CD4-positive, alpha-beta T cell (primary cell): ENCODE measurements at regions not wholly inside any gene's neighbourhood (a gene's known extent, or its start where the extent isn't known, plus 50 kb on each side); places are given as distances from the start of the nearest gene placed in this dataset.

ENCODE experiments used
- ATAC-seq: fragments of 200-7000 bp; cut with Tn5 transposase; one replicate; pipeline ENCODE4 v1.10.0; 2022; ENCODE audit warnings: mild to moderate bottlenecking; ENCODE audit not compliant: poor library complexity
- CTCF ChIA-PET: fragments of 350-600 bp; sonication (Branson Sonifier 250); formaldehyde crosslinking; loops from one replicate; lab custom pipeline; 2021; ENCODE audit warnings: antibody characterized with exemption, inconsistent platforms; lab: Charles Lee
- POLR2A ChIA-PET: fragments of 350-600 bp; sonication (Branson Sonifier 250); formaldehyde crosslinking; loops from one replicate; lab custom pipeline; 2021; ENCODE audit warnings: antibody characterized with exemption, inconsistent platforms; lab: Charles Lee
- DNase-seq, 14 experiments: peaks; one replicate each; pipeline ENCODE4 v3.0.0-alpha.2; 2013 to 2020; ENCODE audit warnings: mixed read lengths in 2 of 14
- H3K27ac ChIP-seq, 2 donors: one replicate each; pipeline versions ENCODE4 v1.5.1 to v1.7.0; 2013; ENCODE audit warnings: low read length in 2 of 2, low read depth in 1 of 2, mild to moderate bottlenecking in 1 of 2
- H3K27me3 ChIP-seq, 2 experiments: 1 replicate in 1 of 2; 2 replicates in 1 of 2; pipeline versions ENCODE4 v1.6.1 to v1.7.0; 2013; ENCODE audit warnings: low read length in 2 of 2, control low read depth in 1 of 2, mild to moderate bottlenecking in 1 of 2, moderate library complexity in 1 of 2; ENCODE audit not compliant: insufficient read depth in 2 of 2, control insufficient read depth in 1 of 2
- H3K36me3 ChIP-seq: one replicate; pipeline ENCODE4 v1.6.1; 2013; ENCODE audit warnings: low read length, control low read depth; ENCODE audit not compliant: insufficient read depth
- H3K4me1 ChIP-seq: one replicate; pipeline ENCODE4 v1.6.1; 2013; ENCODE audit warnings: low read length, control low read depth; ENCODE audit not compliant: insufficient read depth
- H3K4me3 ChIP-seq: one replicate; pipeline ENCODE4 v1.5.1; 2013; ENCODE audit warnings: mild to moderate bottlenecking, low read length, moderate library complexity
- H3K9me3 ChIP-seq, 2 experiments: 1 replicate in 1 of 2; 2 replicates in 1 of 2; pipeline versions ENCODE4 v1.6.1 to v1.7.0; 2013; ENCODE audit warnings: low read length in 2 of 2, mild to moderate bottlenecking in 2 of 2, control low read depth in 1 of 2, moderate library complexity in 1 of 2; ENCODE audit not compliant: control insufficient read depth in 1 of 2, insufficient read depth in 1 of 2
- H3K27ac Mint-ChIP-seq: one replicate; pipeline ENCODE4 v1.8.0; 2020; ENCODE audit warnings: mixed read lengths
- H3K27me3 Mint-ChIP-seq: one replicate; pipeline ENCODE4 v1.8.0; 2021; ENCODE audit warnings: mixed read lengths
- H3K36me3 Mint-ChIP-seq: one replicate; pipeline ENCODE4 v1.8.0; 2021; ENCODE audit warnings: low read depth, mixed read lengths
- H3K4me1 Mint-ChIP-seq: one replicate; pipeline ENCODE4 v1.8.0; 2021; ENCODE audit warnings: low read depth, mixed read lengths
- H3K4me3 Mint-ChIP-seq: one replicate; pipeline ENCODE4 v1.8.0; 2020; ENCODE audit warnings: mild to moderate bottlenecking, mixed read lengths
- H3K9me3 Mint-ChIP-seq: one replicate; pipeline ENCODE4 v1.8.0; 2020; ENCODE audit warnings: mixed read lengths
- CTCF ChIP-seq: fragments of 200-600 bp; IDR thresholded peaks from one replicate; pipeline ENCODE4 v1.8.0; 2022; ENCODE audit warnings: antibody characterized with exemption, mild to moderate bottlenecking
- intact Hi-C, 2 experiments: fragments of 100-400 bp; cut with DNase I in 1 of 2; cut with micrococcal nuclease in 1 of 2; formaldehyde crosslinking; loops; one replicate each; pipeline versions ENCODE4 v1.15.1 to v1.9.0; 2023 to 2025; cut with DNase I, micrococcal nuclease

GRCh38 chr6:23077772-23078171 is 508.4 kb downstream of the HDGFL1 start:
- Mint-ChIP-seq H3K4me1 (no peaks in the 10 kb centered on the region), H3K27ac (no peak overlapping the region), H3K4me3 (no peak overlapping the region), H3K27me3 (no peaks in the 10 kb centered on the region), H3K9me3 (peaks cover 5% of the 10 kb centered on the region), H3K36me3 (no peaks in the 10 kb centered on the region)
- CTCF ChIA-PET: no interaction called here
- no peak for TF ChIP-seq CTCF
- Histone ChIP-seq H3K27me3 (no peaks in the 10 kb centered on the region), H3K4me1 (no peaks in the 10 kb centered on the region), H3K9me3 (no peaks in the 10 kb centered on the region), H3K27ac (no peak overlapping the region), H3K36me3 (no peaks in the 10 kb centered on the region), H3K4me3 (no peak overlapping the region)
- intact Hi-C loops: no loop called here
- POLR2A ChIA-PET: no interaction called here
- no peak for DNase-seq
- ATAC-seq: no peak

- no peaks in the 10 kb centered on the region for H3K4me1 ChIP-seq
- Mint-ChIP-seq H3K27ac (no peak overlapping the region), H3K27me3 (no peaks in the 10 kb centered on the region), H3K9me3 (peaks cover 2% of the 10 kb centered on the region), H3K36me3 (no peaks in the 10 kb centered on the region), H3K4me3 (no peak overlapping the region), H3K4me1 (no peaks in the 10 kb centered on the region)
- H3K27ac ChIP-seq: no peak overlapping the region
- CTCF ChIA-PET: no interaction called here
- H3K27me3 ChIP-seq: no peaks in the 10 kb centered on the region
- POLR2A ChIA-PET: no interaction called here
- ATAC-seq (no peak), DNase-seq (no peak)
- no peak overlapping the region for H3K4me3 ChIP-seq
- H3K36me3 ChIP-seq: no peaks in the 10 kb centered on the region
- H3K9me3 ChIP-seq: no peaks in the 10 kb centered on the region
- TF ChIP-seq CTCF: no peak
- intact Hi-C loops: no loop called here
These were observed 512.3 kb downstream of the HDGFL1 start for GRCh38 chr6:23081701-23082100.

- Histone ChIP-seq H3K27me3 (no peaks in the 10 kb centered on the region), H3K36me3 (no peaks in the 10 kb centered on the region), H3K27ac (no peak overlapping the region), H3K9me3 (no peaks in the 10 kb centered on the region), H3K4me3 (no peak overlapping the region), H3K4me1 (no peaks in the 10 kb centered on the region)
- no peak for ATAC-seq
- Mint-ChIP-seq H3K4me3 (no peak overlapping the region), H3K27me3 (no peaks in the 10 kb centered on the region), H3K27ac (no peak overlapping the region), H3K9me3 (peaks cover 2% of the 10 kb centered on the region), H3K36me3 (no peaks in the 10 kb centered on the region), H3K4me1 (no peaks in the 10 kb centered on the region)
- DNase-seq: no peak
- TF ChIP-seq CTCF: no peak
- POLR2A ChIA-PET: no interaction called here
- CTCF ChIA-PET: no interaction called here
- intact Hi-C loops: no loop called here
These were observed 516.7 kb downstream of the HDGFL1 start for GRCh38 chr6:23086100-23086499.
